ENCODE measurements at regions not wholly inside any gene's neighbourhood (a gene's known extent, or its start where the extent isn't known, plus 50 kb on each side); places are given as distances from the start of the nearest gene placed in this dataset.
A peak's percentile ranks its signal among the peaks of the same experiment; 100 is the strongest.

GRCh38 chr16:80356365-80356764, 184.4 kb upstream of the DYNLRB2 start:
- DNase-seq (ENCODE audit: low read depth) = no peak

- DNase-seq (ENCODE audit: low read depth) = no peak
Measured at GRCh38 chr16:80355335-80355734, 185.5 kb upstream of the DYNLRB2 start.

- no peak for DNase-seq (ENCODE audit: low read depth)
Measured at GRCh38 chr16:80350061-80350460, 190.7 kb upstream of the DYNLRB2 start.

DNA sequence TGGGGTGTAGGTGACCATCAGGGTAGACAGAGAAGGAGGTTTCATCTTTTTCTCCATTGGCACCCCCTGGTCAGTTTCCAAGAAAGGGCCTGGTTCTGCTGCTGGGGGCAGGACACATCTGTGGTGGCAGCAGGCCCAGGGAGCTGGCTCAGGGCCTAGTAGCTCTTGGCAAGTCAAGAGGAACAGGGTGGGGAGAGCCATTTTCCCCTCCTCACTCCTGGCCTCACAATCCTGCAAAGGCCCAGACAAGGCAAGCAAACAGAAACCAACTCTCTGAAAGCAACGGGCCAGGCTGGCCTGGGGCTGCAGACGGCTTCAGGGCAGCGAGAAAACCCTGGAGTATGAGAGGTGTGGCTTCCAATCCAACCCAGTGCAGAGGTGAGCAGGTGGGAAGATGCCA, 192.9 kb upstream of the DYNLRB2 start:
- peak; percentile 67 for DNase-seq (ENCODE audit: low read depth)

DNA sequence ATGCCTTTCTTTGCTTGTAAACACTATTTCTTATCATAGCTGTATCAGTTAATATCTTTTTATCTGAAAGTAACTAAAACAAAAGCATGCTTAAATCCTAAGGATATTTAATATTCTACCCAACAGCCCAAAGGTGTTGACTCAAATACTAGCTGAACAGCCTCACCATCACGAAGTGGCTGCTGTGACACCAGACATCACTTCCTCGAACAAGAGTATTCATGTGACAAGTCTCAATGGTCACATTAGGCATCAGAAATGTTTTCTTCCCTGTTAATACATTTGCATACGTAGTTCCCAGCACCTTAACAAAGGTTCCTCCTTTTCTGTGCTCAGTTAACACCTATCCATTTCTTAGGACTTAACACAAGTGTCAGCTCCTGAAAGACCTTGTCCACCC, 193.8 kb upstream of the DYNLRB2 start:
- no peak for DNase-seq (ENCODE audit: low read depth)

DNA sequence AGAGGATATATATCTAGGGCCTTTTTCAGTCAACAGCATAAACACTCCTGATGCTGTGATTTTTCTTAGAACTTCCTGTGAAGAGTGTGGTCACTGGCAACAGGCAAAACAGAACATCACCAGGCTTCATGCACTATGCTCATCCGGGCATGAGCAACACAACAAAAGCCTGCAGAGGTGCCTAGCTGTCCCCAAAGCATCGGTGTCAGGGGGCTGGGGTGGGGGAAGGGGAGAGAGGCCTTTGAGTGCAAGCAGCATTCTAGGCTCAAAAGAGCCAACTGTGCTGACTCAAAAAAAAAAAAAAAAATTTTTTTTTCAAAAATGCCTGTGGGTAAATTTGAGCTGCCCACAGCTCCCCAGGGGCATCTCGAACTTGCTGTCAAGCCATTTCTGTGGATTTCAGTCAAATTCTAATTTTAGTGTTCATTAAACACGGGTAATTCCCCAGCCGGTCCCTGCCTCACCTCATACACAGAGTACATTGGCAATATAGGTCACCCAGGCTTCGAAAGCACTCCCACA, 194.6 kb upstream of the DYNLRB2 start:
- peak; percentile 72 for DNase-seq (ENCODE audit: low read depth)

- DNase-seq (ENCODE audit: low read depth) = no peak
Measured at GRCh38 chr16:80345701-80346100, 195.1 kb upstream of the DYNLRB2 start.

- DNase-seq (ENCODE audit: low read depth) = no peak
Measured at GRCh38 chr16:80344570-80344969, 196.2 kb upstream of the DYNLRB2 start.

DNA sequence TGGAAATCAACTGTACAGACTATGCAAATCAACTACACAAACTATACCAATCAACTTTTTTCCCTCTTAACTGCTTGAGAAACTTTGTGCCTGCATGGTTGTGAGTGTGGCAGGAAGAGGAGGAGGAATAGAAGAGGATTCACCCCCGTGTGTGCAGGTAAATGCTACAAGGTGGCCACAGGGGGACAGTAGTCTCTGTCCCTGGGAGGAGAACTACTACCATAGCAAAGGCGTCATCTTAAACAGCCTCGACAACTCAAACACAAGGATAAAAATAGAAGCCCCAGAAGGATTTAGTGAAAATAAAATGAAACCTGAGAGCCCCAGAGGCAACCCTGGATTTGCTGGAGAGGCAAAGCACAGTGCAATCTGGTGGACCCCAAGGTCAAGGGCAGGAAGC, 199.5 kb upstream of the DYNLRB2 start:
- no peak for DNase-seq (ENCODE audit: low read depth)

DNA sequence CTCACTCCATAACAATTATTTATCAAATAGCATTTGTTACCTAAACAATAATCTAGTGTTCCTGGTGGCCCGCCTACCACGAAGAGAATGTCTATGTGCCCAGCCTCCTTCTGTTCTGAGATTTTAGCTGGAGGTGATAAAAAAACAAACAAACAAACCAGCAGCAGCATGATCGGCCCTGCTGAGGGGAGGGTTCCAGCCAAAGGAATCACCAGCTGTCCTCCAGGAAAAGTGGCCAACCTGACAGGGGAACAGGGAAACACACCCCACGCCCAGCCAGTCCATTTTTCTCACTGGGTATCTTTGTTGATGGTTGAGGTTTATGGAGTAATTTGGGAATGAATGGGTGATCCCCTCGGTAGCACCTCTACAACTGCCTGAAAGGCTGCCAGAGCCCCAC, 203.0 kb upstream of the DYNLRB2 start:
- no peak for DNase-seq (ENCODE audit: low read depth)

GRCh38 chr16:80330803-80331202, 210.0 kb upstream of the DYNLRB2 start:
- no peak for DNase-seq (ENCODE audit: low read depth)

GRCh38 chr16:80330150-80330549, 210.6 kb upstream of the DYNLRB2 start:
- no peak for DNase-seq (ENCODE audit: low read depth)

GRCh38 chr16:80327740-80328139, 213.1 kb upstream of the DYNLRB2 start:
- DNase-seq (ENCODE audit: low read depth) = no peak

DNA sequence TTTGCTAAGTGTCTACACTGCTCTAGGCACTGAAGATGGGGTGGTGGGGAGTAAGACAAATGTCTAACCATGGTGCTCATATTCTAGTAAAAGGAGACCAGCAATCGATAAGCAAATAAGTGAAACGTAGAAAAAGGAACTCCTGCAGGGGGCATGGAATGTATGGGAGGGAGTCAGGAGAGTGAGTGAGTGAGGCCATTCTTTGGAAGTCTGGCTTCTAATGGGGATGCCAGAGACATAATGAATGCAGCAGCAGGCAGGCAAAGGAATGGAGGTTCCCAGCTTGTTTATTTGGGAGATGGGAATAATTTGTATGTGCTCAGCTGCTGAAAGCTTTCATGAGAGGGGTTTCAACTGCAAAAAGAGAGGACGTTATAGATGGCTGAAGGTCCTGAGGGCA, 216.4 kb upstream of the DYNLRB2 start:
- no peak for DNase-seq (ENCODE audit: low read depth)

DNA sequence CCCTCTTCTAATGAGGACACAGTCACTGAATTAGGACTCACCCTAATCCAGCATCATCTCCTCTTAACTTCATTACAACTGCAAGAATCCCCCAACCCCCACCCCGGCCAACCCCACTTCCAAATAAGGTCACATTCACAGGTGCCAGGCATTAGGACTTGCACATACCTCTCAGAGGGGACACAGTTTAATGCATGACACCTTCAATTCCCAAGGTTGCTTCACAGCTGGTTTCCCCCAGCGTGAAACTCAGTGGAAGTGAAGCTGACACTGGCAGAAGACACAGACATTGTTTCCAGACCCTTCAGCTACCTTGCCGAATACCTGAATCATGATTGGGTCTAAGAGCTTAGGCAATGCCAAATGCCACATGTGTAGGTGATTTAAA, 217.0 kb upstream of the DYNLRB2 start:
- no peak for DNase-seq (ENCODE audit: low read depth)

GRCh38 chr16:80323187-80323807, 217.5 kb upstream of the DYNLRB2 start:
- no peak for DNase-seq (ENCODE audit: low read depth)

GRCh38 chr16:80319181-80319580, 221.6 kb upstream of the DYNLRB2 start:
- no peak for DNase-seq (ENCODE audit: low read depth)

GRCh38 chr16:80318107-80318506, 222.7 kb upstream of the DYNLRB2 start:
- DNase-seq (ENCODE audit: low read depth) = no peak

GRCh38 chr16:80317599-80318037, 223.2 kb upstream of the DYNLRB2 start:
- no peak for DNase-seq (ENCODE audit: low read depth)

- no peak for DNase-seq (ENCODE audit: low read depth)
Measured at GRCh38 chr16:80317116-80317515, 223.7 kb upstream of the DYNLRB2 start.

DNA sequence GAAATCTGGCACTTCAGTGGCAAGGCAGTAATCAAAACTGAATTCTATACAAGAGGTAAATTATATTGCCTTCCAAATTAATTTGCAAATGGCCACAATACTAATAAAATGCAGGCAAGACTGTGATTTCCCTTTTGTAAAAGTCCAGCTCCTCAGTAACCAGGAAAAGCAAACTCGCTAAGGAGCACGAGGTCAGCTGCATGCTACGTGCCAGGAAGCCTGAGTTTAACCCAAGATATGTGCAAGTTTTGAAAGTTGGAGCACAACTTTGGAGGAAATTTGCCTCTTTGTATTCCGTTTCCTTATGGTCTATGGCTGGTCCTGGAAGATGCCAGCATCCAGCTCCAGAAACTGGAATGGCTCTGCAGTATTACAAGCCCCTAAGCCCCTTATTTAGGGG, 226.8 kb upstream of the DYNLRB2 start:
- DNase-seq (ENCODE audit: low read depth) = no peak

GRCh38 chr16:80309178-80309577, 231.6 kb upstream of the DYNLRB2 start:
- DNase-seq (ENCODE audit: low read depth) = no peak

- DNase-seq (ENCODE audit: low read depth) = no peak
Measured at GRCh38 chr16:80305410-80305809, 235.4 kb upstream of the DYNLRB2 start.

GRCh38 chr16:80303691-80304090, 237.1 kb upstream of the DYNLRB2 start:
- no peak for DNase-seq (ENCODE audit: low read depth)

Measured in fibroblast of gingiva (primary cell).